Lower leg skin (tissue), 3 donors: ENCODE measurements at regions not wholly inside any gene's neighbourhood (a gene's known extent, or its start where the extent isn't known, plus 50 kb on each side); places are given as distances from the start of the nearest gene placed in this dataset.
"Not testable (repeated sequence)": the region's sequence is repeated elsewhere in the genome, so short reads cannot be mapped to it uniquely, and the experiment has no call there.

Experiments
- CTCF ChIP-seq, 3 donors: fragments of 450-650 bp; IDR thresholded peaks; one replicate each; pipeline ENCODE4 v1.5.1; 2016; ENCODE audit warnings: antibody characterized with exemption in 3 of 3, mild to moderate bottlenecking in 3 of 3, moderate library complexity in 2 of 3
- POLR2A ChIP-seq, 2 donors: fragments of 450-650 bp; IDR thresholded peaks; one replicate each; pipeline ENCODE4 v1.6.1; 2016 to 2017; ENCODE audit warnings: antibody characterized with exemption in 2 of 2, mild to moderate bottlenecking in 1 of 2, moderate library complexity in 1 of 2

GRCh38 chr15:22224961-22225360, 144.6 kb downstream of the OR4M2 start:
- TF ChIP-seq CTCF, POLR2A (IDR thresholded peaks at IDR 0.05): not testable (repeated sequence)
